HG02981 (cell line): ENCODE measurements at regions not wholly inside any gene's neighbourhood (a gene's known extent, or its start where the extent isn't known, plus 50 kb on each side); places are given as distances from the start of the nearest gene placed in this dataset.

Experiments used
- ATAC-seq: cut with Tn5 transposase; IDR thresholded peaks from one replicate; pipeline ENCODE4 v1.9.1; 2021; ENCODE audit warnings: mild to moderate bottlenecking, moderate library complexity; ENCODE audit not compliant: unreplicated experiment

DNA sequence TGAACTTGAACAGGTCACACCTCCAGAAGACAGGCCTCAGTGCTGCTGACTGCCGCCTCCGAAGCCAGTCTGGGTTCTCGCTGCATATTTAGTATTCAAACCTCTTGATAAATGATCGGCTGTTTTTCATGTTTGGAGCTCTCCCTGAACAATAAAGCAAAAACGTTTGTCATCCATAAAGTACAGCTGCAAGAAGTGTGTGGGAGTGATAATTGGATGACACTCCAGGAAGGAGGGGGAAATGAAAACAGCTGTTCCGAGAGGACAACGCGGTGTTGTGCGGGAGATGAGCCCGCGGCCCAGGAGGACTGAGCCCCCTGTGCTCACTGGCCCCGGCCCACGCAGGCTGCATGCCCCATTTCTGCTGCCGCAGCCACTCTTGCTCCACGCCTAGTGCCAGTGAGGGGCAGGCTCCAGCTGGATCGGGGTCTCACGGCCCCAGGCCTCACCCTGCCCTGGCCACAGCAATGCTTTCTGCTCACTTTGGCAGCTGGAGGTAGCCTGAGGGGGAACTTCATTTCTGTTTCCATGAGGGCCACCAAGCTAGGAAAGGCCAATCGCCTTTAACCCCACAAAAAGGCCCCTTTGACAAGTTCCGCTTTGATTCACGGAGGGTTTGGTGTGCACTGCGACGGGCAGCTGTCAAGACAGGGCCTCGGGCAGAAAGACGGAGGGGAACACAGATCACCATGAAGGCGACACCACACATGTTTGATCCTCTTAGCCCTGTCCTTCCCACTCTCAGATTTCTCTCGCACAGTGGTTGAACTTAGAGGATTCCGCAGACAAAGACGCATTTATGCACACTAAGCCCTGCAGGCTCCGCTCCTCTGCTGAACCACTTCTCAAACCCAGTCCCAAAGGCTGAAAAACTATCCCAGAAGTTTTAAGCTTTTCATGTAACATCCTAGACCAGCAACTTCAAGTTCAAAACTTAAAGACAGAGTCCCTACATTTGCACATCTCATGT lies 537.6 kb downstream of the EFNB2 start:
- ATAC-seq: no peak

- ATAC-seq: no peak
Measured at GRCh38 chr13:105996391-105997025, 539.0 kb downstream of the EFNB2 start.

DNA sequence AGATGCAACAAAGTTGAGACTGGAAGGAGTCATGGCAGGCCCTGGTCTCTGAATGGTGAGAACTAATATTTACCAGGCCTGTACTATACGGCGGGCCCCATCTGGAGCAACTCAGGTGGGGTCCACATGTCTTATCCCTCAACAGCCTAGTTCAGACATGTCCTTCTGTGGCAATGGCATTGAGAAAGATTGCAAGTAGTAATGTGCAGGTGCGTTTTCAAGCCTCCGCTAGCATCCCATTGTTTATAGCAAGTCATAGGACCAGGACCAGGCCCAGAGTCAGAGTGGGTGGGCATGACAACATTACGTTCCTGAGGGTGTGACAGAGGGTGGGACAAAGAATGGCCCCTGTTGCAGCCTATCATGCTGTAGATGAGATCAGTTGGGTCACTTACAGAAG lies 541.1 kb downstream of the EFNB2 start:
- ATAC-seq: no peak

GRCh38 chr13:105991622-105992277 lies 543.7 kb downstream of the EFNB2 start:
- no peak for ATAC-seq

DNA sequence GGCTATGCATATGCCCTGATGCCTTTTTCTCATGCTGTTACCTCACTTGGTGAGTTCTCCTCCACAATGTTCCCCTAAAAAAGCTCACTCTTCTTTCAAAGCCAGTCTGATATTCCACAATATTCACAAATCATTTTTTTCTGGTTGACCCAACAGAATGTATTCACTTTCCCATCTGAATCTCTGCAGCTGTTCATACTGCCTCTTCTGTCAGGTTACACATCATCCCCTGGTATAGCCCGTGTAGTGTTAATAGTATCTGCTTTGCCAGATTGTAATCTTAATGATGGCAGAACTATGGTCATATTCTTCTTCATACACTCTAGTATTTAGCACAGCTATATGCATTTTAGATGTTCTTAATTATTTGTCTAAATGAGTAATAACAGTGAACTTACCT lies 544.3 kb downstream of the EFNB2 start:
- no peak for ATAC-seq

DNA sequence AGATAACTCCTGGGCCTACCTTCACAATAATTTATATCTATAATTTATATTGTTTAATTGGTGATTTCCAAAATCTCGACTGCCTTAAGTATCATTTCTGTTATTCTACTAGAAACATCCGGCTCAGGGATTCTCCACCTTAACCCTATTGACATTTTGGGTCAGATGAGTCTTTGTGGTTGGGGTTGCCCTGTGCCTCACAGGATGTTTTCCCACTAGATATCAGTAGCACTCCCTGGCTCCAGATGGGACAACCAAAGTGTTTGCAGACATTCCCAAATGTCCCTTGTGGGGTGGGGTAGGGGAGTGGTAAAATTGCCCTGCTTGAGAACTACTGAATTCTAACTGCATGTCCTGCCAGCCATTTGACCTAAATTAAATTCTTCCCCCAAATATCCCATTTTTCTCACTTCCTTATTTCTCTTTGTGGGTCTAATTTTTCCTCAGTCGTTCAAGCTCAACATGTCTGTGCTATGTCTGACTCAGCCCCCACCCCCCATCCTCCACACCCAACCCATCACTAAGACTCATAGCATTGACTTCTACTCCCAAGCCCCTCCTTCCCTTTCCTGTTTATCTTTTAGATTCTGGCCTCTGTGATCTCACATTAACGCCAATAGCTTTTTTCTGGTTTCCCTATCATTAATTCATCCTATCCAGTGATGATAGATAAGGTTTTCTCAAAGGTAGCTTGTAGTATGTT lies 545.1 kb downstream of the EFNB2 start:
- ATAC-seq: no peak

DNA sequence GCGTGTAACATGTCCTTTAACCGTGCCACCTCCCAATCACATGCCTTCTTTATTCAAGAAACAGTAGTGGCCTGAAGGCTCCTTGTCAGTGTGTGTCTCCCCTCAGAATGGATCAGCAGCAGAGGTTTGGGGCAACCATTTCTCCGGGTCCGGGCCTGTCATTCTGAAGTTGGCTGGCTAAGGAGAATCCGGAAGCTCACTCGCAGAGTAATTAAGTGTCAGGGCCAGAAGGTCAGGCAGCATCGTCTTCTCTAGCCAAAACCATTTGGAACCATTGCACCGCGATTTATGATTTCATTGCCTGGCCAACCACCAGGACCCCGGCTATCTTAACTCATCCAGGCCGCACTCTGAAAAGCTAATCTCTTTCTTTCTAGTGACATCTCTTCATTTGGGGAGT lies 550.8 kb downstream of the EFNB2 start:
- no peak for ATAC-seq

DNA sequence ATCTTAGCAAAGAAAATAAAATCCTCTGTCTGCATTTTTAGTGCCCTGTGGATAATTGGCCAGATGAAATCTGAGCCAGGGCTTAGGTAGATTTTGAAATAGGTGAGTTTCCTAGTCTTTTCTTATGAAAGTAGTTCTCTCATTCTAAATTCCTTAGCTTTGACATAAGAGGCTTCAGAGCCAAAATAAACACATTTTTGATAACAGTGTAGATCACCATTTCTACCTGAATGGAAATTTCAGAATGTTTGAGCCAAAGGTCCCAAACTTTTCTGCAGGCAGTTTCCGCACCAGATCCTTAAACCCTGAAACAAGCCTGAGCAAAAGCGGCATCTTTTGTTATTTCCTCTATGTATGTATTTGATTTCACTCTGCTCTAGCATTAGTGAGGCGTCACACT lies 551.2 kb downstream of the EFNB2 start:
- no peak for ATAC-seq

DNA sequence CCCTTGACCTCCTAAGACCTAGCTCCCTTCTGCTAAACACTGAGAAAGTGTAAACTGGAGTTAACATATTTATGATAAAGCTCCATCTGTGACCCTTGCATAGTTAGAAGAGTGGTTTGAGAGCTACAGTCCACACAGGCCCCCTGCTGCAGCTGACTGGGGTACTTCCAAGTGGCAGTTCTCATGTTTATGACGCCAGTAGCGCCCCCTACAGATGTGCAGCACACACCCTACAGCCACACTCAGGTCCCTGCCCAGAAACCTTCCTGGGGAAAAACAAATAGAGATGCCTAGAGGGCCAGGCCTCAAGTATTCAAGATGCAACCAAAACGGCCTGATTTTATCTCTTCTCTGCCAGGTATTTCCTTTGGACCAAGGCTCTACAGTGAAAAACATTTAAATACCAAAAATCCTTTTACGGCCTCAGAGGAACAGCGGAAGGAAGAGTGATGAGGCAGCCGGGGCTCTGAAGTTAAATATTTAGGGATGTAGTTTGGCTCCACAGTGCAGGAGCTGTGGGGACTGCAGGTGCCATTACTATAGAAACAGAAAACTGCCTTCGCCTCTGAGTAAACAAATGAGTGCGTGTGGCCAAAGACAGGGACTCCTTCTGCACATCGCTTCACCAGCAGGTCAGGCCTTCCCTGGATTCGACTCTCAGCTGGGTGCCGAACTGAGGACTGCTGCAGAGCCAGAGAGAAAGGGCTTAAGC lies 553.1 kb downstream of the EFNB2 start:
- ATAC-seq: no peak

- ATAC-seq: no peak
Measured at GRCh38 chr13:105979131-105980011, 556.1 kb downstream of the EFNB2 start.

- no peak for ATAC-seq
Measured at GRCh38 chr13:105974380-105974779, 561.1 kb downstream of the EFNB2 start.

- no peak for ATAC-seq
Measured at GRCh38 chr13:105972811-105973590, 562.5 kb downstream of the EFNB2 start.

GRCh38 chr13:105972306-105972721 lies 563.1 kb downstream of the EFNB2 start:
- no peak for ATAC-seq

DNA sequence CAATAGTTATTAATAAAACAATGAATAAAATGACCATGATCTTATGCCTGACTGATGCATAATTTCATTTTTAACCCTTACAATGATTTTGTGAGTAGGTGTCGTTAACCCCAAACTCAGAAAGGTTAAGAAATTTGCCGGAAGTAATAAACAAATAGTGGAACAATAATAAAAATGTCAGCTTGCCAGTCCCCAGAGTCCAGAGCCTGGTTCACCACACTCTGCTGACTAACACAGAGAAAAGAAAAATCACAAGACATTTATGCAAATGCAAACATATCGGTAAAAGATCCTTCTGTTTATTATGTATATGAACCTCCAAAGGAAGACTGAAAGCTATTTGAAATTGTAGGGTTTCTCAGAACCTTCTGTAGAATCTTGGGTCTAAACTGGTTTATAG lies 563.7 kb downstream of the EFNB2 start:
- ATAC-seq: no peak

- no peak for ATAC-seq
Measured at GRCh38 chr13:105971312-105971711, 564.1 kb downstream of the EFNB2 start.

- no peak for ATAC-seq
Measured at GRCh38 chr13:105969761-105970160, 565.7 kb downstream of the EFNB2 start.

- ATAC-seq: no peak
Measured at GRCh38 chr13:105965910-105966309, 569.6 kb downstream of the EFNB2 start.

DNA sequence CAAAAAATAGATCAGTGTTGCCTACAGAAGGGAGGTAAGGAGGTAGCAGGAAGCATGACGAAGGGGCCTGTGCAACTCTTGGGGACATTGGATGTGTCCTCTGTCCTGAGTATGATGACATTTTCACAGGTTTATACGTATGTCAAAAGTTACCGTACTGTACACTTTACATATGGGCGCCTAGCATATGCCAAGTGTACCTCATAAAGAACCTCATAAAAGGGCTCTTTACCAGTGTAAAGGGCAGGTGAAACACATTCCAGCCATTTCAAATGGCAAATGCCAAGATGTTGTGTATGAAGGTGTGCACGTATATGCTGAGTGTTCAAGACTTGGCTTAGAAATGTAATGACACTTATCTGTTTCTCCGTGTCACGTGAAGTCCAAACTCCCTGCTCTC lies 573.4 kb downstream of the EFNB2 start:
- no peak for ATAC-seq

GRCh38 chr13:105961438-105961837 lies 574.0 kb downstream of the EFNB2 start:
- no peak for ATAC-seq
